Dermis blood vessel endothelial cell (primary cell): ENCODE measurements at regions not wholly inside any gene's neighbourhood (a gene's known extent, or its start where the extent isn't known, plus 50 kb on each side); places are given as distances from the start of the nearest gene placed in this dataset.
"Not testable (repeated sequence)": the region's sequence is repeated elsewhere in the genome, so short reads cannot be mapped to it uniquely, and the experiment has no call there.

Experiments used
- DNase-seq: peaks from one replicate; pipeline ENCODE4 v3.0.0; 2010

DNA sequence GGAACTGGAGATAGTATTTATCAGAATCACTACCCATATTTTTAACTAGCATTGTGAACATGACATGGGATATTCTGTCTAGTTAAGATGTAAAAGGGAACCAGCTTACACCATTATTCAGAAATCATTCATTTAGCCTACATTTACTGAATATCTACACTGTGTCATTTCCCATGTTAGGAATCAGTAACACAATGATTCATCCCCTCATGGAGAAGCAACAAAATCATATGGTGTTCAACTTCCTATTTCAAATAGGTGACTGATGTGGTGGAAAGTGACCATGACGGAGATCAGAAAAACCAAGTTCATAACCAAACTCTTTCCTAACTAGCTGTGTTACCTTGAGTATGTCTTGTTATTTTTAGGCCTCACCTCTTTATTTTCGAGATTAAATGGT, 550.0 kb upstream of the TUSC1 start:
- DNase-seq: peak; percentile 4

DNA sequence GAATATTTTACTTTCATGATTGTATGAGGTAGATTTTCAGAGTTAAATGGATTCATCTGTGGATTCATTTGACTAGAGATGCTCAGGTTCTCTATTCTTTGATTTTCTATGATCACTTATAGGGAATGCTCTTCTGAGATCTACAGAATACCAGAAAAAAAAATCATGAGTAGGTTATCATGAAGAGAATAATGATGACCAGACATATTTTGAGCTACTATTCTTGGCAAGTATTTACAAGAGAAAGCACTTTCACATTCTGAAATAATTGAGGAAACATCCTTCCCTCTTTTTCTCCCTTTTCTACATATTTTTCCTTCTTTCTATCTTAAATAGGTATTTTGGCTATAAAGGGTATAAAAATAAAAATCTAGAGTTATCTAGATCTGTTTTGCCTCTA, 543.0 kb upstream of the TUSC1 start:
- DNase-seq: no peak

DNA sequence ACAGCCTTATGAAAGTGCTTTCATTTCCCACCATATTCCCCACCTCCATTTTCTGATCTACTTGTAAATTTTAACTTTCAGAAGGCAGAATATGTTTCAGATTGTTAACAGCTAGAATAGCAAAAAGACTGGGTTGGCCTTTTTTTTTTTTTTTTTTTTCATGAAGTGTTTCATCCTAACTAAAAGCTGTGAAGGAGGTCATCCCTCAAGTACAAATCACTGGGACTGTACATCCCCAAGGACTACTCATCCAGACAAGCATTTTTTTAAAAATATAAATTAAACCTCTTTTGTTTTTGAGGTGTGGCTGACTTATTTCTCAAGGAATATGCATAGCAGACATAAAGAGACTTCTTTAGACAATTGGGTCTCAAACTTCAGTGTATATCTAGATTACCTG, 542.1 kb upstream of the TUSC1 start:
- no peak for DNase-seq

DNA sequence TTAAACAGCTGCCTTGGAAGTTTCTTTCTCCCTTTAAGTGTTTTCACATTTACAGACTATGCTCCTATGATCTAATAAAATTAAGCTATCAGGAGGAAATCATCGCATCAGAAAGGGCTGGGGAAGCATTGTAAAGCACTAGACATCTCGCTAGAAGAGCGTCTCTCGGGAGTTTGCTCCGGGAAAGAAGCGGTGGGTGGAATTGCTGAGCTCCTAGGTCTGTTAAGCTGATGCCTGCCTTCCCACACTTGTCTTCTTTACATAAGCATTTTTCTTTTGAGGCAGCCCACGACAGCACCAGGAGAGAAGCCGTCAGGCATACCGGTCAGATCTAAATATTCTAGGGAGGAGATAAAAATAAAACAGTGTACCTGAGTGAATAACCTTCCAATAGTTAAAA, 541.7 kb upstream of the TUSC1 start:
- no peak for DNase-seq

DNA sequence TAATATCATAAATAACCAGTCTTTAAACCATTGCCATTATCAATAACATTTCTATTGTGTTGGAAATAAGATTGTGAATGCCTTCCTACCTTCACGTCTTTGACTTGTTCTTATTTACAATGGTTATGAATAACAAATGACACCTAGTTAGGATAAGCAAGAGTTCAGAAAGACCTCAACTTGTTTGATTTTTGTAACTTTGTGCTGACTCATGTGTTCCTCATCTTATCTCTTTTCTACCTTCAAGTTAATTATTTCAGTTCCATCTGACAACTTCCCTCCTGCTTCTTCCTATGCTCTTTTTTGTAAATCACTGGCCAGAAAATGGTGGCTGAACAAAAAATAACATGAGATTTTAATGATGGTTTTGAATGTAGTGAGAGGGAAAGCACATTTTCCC, 538.5 kb upstream of the TUSC1 start:
- DNase-seq: no peak

DNA sequence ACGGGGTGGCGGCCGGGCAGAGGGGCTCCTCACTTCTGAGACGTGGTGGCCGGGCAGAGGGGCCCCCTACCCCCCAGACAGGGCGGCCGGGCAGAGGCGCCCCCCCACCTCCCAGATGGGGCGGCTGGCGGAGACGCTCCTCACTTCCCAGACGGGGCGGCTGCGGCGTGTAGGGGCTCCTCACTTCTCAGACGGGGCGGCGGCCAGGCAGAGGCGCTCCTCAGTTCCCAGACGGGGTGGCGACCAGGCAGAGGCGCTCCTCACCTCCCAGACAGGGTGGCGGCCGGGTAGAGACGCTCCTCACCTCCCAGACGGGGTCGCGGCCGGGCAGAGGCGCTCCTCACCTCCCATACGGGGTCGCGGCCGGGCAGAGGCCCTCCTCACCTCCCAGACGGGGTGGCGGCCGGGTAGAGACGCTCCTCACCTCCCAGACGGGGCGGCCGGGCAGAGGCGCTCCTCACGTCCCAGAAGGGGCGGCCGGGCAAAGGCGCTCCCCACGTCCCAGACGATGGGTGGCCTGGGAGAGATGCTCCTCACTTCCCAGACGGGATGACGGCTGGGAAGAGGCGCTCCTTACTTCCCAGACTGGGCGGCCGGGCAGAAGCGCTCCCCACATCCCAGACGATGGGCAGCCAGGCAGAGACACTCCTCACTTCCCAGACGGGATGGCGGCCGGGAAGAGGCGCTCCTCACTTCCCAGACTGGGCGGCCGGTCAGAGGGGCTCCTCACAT, 536.6 kb upstream of the TUSC1 start:
- DNase-seq: not testable (repeated sequence)

DNA sequence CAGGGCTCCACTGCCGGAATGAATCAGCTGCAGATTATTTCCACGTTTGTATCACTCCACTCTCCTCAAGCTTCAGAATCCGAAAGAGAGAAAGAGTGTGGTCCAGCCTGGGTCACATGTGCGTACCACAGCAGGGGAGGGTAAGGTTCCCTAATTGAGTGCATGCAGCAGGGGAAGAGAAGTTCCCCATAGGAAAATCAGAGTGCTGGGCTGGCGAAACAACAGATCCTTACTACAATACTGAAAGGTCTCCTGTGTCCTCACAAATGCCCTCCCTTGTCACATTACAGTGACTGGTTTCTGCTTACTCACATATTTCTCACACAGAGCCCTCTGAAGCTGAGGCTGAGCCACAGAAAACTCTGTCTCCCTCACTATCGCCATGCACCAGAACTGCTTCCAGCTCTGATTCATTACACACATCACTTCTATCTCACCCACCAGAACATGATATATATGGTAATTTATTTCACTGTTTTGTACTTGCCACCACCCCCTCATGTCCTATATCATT, 532.2 kb upstream of the TUSC1 start:
- DNase-seq: no peak

DNA sequence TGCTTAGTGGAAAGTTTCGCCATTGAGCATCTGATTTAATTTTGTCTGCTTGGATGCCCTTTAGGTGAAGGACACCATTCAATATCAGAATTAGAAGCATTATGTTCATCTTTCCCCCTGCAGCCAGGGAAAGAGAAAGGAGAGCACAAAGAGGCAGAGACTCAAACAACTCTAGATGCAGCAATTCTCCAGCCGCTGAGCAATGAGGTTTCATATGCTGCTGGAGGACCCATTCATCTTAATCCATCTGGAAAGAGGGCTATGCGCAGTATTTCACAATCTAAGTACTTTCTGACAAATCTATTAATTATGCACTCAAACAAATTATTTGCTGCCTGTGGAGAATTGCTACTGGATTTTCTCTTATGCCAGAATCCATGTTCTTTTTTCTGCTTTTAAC, 527.0 kb upstream of the TUSC1 start:
- DNase-seq: no peak

DNA sequence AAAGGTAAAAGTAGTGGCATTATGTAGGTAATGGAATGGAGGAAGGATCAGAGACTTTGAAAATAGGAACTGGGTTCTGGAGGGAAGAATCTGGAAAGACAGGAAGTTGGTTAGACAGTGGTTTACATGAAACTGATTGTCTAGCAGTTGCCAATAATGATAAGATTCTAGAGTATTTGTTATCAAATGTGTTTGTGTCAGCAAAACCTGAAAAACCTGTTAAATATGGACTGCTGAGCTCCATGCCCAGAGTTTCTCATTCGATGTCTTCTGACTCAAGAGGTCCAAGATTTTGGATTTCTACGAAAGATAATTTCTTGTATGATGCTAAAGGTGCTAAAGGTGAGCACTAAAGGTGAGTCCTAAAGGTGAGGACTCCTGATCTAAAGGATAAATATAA, 515.0 kb upstream of the TUSC1 start:
- DNase-seq: no peak

DNA sequence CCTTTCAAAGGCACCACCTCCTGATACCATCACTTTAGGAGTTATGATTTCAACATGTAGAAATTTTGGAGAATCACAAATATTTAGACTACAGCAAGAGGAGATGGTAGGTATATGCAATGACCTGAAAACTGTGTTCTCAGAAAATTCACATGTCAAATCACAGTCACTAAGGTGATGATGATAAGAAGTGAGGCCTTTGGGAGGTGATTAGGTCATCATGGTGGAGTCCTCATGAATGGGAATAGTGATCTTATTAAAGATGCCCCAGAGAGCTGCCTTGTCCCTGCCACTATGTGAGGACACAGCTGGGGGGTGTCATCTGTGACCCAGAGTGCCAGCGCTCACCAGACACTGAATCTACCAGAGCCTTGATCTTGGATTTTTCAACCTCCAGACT, 513.5 kb upstream of the TUSC1 start:
- DNase-seq: no peak

DNA sequence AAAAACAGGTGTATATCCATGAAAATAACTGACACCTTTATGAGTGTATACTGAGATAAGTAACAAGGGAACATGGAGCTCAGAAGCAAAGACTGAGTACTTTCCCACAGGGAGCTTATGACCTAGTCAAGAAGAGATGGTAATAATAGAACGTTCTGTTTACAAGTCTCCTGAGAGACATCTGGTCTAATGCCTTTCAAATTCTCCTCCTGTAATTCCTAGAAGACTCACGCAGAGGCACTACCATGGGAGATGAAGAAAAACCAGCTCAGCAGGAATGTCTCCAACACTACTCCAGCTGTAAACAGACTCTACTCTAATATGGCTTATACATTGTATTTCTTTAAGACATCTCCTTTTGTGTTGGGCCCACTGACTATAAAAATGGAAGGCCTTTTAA, 503.6 kb upstream of the TUSC1 start:
- DNase-seq: no peak

DNA sequence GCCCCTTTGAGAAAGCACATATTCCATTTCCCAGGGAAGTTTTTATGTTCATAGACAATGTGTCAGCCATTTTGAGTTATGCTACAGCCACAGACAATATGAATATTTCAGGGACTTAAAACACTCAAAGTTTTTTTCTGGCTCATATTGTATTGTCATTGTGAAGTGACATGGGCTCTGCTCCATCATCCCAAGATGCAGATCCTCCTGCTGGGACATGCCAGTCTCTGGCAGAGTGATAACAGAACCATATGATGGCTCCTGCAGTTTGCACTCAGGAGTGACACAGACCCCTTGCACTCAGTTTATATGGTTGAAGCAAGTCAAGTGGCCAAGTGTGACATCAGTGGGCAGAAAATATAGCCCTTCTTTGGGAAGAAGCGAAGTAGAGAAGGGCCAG, 498.4 kb upstream of the TUSC1 start:
- no peak for DNase-seq

DNA sequence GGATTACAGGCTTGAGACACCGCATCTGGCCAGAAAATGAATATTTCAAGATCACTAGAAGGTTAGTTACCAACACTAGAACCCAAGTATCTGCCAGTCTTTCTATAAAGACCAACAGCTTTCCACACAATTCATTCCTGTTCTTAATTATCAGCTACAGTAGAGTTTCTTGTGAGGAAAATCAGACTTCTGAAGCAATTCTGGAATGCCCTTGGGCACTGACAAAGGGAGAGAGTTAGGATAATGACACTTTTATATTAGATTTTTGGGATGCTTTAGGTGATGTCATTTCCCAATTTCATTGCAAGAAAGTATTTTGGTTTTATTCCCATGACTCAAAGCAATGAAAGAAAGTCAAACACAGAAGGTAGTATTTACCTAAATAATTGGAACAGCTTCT, 497.0 kb upstream of the TUSC1 start:
- DNase-seq: no peak

DNA sequence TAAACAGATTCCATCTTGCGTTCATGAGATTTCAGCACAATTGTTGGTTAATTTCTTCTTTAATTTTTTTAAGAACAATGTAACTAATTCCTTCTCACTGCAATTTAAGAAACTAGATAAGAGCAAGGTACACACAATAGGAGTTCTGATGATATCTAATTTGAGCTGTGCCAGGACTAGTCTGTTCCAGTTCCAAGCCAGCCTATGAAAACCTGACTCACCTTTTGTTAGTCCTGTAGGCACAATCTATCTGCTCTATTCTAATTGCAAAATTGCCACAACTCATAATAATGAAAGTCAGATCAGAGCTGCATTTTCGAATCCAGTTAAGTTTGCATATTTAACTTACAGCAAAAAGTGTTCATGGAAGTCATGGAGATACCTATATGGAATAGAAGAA, 494.1 kb upstream of the TUSC1 start:
- no peak for DNase-seq

DNA sequence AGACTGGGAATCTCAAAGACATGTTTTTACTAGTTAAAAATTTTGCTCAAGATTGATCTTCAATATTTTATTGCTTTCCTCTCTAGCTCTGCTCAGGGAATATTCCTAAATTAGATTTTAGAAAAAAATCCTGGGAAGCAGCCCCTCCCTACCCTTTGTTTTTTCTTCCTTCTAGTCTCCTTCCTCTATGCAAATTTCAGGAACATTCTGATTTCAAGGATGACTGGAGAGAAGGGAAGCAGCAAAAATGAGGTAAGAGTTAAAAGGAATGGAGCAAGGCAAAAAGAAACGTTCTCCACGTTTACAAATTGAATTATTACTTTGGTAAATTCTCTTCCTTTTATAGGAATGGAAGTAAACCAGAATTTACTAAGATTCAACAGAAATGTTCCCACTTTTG, 493.4 kb upstream of the TUSC1 start:
- DNase-seq: no peak

DNA sequence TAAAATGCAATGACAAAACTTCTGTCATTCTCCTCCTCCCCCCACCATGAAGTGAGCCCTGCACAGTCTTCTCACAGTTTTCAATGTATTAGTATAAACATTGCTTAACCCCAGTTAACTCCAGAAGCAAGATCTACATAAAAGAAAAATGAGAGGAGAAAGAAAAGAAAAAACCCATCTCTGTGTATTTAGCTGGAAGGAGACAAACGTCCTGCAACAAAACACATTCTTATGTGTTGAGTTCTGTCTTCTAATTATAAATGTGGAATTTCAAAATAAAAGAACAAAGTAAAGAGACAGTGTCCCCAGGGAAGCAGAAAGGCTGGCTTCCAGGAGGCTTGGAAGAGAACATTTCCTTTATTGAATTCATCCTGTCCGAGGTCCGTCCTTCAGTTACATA, 491.9 kb upstream of the TUSC1 start:
- DNase-seq: no peak

DNA sequence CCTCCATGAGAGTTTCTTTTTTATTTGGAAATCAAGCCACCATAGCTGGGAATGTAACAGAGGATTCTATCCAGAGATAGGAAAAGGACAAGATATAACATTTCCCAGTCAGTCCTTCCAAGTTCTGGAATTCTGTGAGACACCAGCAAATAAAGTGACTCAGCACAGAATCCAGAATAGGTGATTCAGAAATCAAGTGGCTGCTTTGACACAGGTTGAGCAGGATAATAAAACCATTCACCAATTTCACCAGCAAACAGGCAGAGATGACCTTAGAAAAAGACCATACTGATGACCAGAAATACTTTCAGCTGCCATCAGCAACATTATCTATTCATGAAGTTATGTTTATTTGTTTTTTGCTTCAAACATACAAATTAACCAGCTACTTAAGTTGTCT, 491.5 kb upstream of the TUSC1 start:
- DNase-seq: no peak

DNA sequence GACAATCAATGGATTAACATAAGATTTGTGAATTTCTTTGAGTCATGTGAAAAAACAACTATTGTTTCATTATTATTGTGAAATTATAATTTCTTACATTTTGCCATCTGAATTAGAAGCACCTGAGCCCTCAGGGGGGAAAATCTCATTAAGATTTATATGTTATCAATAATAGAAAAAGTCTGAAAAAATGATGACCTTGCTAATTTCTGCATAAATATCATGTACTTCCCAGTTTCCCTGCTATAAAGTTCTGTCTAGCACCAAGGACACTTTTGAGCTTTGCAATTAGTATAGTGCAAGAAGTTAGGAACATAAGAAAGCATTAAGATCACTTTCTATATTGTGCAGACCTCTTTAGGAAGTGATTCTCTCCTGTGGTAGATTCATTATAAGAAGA, 488.3 kb upstream of the TUSC1 start:
- no peak for DNase-seq

DNA sequence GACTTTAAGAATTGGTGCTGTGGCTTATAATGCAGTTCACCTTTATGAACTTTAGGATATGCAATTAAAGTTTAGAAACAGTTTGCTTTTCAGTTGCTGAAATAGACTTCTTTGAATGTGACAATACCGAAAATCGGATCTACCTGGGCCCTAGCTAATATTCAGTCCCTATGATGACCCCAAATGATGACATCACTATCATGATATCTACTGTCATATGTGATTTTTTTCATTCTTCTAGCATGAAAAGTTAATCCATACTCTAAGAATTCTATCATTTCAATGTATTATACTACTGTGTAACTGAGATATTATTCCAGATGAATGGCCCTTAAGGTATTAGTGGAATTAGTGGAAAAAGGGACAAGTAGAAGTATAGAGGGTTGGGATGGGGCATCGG, 487.2 kb upstream of the TUSC1 start:
- no peak for DNase-seq

DNA sequence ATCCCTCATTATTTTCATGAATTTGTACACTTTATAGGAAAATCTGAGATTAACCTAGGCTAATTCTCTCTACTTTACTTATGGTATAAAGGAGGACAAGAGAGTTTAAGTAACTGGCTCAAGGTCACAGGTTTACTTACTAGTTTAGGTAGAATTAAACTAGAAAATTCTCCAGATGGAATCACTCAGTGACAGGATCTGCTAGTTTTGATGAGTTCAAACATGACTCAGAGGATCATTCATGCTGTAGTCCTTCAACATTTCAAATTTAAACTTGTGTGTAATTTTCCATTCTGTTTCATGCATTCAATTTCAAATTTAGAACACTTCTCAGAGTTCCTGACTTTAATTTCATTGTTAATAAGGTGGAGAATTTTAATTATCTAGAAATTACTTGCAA, 485.7 kb upstream of the TUSC1 start:
- DNase-seq: no peak

DNA sequence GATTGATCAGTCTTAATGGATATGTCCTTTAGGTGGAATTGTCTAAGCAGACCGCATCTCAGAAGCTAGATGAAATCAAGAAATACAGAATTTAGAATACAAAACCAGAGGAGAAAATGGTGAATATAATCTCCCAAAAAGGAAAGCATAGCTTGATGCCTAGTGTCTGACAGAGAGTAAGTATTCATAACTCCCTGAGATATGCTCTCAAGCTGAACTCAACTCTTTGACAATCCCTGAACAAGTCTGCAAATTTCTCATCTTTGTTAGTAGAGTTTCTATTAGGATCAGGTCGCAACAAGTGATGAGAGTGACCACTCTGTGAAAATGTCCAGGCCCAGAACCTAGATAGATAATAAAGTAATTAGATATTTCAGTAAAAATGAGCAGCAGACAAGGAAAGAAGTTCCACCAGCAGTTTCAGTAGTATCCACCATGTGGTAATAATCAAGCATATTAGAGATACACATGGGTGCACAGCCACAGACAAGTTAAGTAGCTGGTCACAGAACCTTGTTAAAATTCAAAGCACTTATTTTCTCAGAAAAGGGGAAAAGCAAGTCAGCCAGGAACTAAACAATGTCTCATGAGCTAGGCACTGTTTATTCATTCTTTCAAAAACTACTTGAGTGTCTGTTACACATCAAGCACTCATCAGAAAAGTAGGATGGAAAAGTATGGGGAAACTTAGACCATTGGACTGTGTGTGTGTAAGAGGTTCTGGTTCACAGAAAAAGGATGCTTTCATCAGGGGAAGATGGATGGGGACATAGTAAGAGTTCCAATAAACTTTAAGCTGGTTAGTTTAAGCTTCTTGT, 481.5 kb upstream of the TUSC1 start:
- no peak for DNase-seq

DNA sequence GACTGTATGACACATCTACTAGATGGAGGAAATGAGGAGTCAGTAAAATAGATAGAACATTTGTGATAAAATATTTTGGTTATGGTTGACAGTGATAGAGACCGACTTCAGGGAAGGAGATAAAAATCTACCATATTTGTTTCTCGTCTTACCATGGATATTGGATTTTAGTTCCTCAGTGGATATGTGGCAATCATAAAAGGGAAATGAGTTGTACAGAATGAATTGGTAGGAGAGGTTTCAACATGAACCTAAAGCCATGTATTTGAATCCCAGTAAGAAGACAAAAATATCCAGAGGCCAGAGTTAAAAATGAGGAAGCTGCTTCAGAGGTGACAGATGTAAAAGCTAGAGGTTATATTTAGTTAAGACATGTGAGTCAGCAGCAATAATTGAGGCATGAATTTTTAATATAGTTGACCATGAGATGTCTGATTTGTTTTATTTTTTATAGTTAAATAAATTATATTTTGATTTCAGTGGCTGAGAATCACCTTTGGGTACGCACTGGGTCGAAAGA, 480.4 kb upstream of the TUSC1 start:
- DNase-seq: no peak

DNA sequence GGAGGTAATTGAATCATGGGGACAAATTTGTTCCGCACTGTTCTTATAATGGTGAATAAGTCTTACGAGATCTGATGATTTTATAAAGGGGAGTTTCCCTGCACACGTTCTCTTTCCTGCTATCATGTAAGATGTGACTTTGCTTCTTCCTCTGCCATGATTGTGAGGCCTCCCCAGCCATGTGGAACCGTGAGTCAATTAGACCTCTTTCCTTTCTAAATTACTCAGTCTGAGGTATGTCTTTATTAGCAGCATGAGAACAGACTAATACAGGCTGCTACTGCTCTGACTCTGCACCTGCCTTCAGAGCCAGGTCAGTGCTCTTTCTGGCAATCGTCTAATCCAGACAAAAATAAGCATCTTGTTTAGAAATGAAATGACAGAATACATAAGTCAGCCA, 479.2 kb upstream of the TUSC1 start:
- no peak for DNase-seq

DNA sequence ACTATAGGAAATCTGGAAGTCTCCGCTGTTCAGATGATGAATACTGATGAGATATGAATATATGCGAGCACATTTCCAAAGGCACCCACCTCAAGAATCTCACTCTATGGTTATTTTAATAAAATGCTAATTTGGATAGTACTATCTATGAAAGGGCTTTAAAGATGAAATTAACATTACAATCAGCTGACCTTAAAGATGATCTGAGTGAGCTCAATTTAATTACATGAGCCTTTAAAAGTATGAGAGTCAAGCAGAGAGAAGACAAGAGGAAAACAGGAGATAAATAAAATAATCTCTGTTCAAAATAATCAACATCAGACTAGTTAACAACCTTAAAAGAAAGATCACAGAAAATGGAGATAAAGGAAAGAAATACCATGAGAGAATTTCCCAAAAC, 474.1 kb upstream of the TUSC1 start:
- no peak for DNase-seq
